Natural killer cell treated with Interleukin-12 subunit alpha and Interleukin-12 subunit beta and Interleukin-15 and Interleukin-18, amount 100 ng/mL, for 72 hours (primary cell): ENCODE measurements at regions not wholly inside any gene's neighbourhood (a gene's known extent, or its start where the extent isn't known, plus 50 kb on each side); places are given as distances from the start of the nearest gene placed in this dataset.
"Not testable (repeated sequence)": the region's sequence is repeated elsewhere in the genome, so short reads cannot be mapped to it uniquely, and the experiment has no call there.

Experiments used
- ATAC-seq, 2 donors: fragments of 150-1000 bp; cut with Tn5 transposase in 1 of 2; sonication (Bioruptor Pico), chemical (Tn5 transposase) in 1 of 2; 2 replicates each; pipeline ENCODE4 v1.10.0; 2021
- DNase-seq: peaks from one replicate; pipeline ENCODE4 v3.0.0; 2022; ENCODE audit warnings: low spot score
- H3K27ac Mint-ChIP-seq, 2 donors: 1 replicate in 1 of 2; 2 replicates in 1 of 2; pipeline ENCODE4 v1.8.0; 2022; ENCODE audit warnings: mixed read lengths in 2 of 2, mild to moderate bottlenecking in 1 of 2, moderate library complexity in 1 of 2
- H3K27me3 Mint-ChIP-seq, 2 donors: 1 replicate in 1 of 2; 2 replicates in 1 of 2; pipeline ENCODE4 v1.8.0; 2022; ENCODE audit warnings: mixed read lengths in 2 of 2
- H3K36me3 Mint-ChIP-seq: one replicate; pipeline ENCODE4 v1.8.0; 2022; ENCODE audit warnings: mixed read lengths
- H3K4me1 Mint-ChIP-seq, 2 donors: 1 replicate in 1 of 2; 2 replicates in 1 of 2; pipeline ENCODE4 v1.8.0; 2022; ENCODE audit warnings: low read depth in 2 of 2, mixed read lengths in 2 of 2, mild to moderate bottlenecking in 1 of 2
- H3K4me3 Mint-ChIP-seq: one replicate; pipeline ENCODE4 v1.8.0; 2022; ENCODE audit warnings: mixed read lengths
- H3K9me3 Mint-ChIP-seq: 2 replicates; pipeline ENCODE4 v1.8.0; 2022; ENCODE audit warnings: mixed read lengths

GRCh38 chr6:66232890-66233289 lies 525.9 kb upstream of the EYS start:
- H3K9me3 Mint-ChIP-seq: peaks cover 9% of the 10 kb centered on the region
- H3K27ac Mint-ChIP-seq: no peak overlapping the region
- H3K4me3 Mint-ChIP-seq: no peak overlapping the region
- ATAC-seq (no peak), DNase-seq (no peak)
- H3K27me3 Mint-ChIP-seq: no peaks in the 10 kb centered on the region
- H3K4me1 Mint-ChIP-seq: no peaks in the 10 kb centered on the region
- H3K36me3 Mint-ChIP-seq: no peaks in the 10 kb centered on the region

DNA sequence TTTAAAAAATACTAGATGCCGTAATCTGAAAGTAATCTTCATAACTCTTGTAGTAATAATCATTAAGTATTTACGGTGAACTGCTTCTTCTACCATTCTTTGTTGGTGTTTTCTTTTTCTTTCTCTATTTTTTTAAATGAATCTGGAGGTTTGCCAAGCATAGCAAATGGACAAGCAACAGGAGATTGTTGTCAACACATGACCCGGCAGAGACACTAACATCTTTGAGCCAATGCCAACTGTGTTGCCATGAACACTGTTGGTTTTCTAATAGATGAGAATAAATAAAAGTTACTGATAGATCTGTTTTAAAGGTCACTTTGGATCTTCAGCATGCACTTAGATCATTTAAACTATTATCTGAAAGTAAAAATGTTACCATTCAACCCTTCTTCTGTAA lies 523.6 kb upstream of the EYS start:
- Mint-ChIP-seq H3K9me3 (peaks cover 9% of the 10 kb centered on the region), H3K4me3 (no peak overlapping the region), H3K4me1 (no peaks in the 10 kb centered on the region), H3K27ac (no peak overlapping the region), H3K36me3 (no peaks in the 10 kb centered on the region), H3K27me3 (no peaks in the 10 kb centered on the region)
- ATAC-seq (no peak), DNase-seq (no peak)

GRCh38 chr6:66226109-66226508 lies 519.1 kb upstream of the EYS start:
- Mint-ChIP-seq H3K4me3 (no peak overlapping the region), H3K27ac (no peak overlapping the region), H3K36me3 (no peaks in the 10 kb centered on the region), H3K9me3 (peaks cover 3% of the 10 kb centered on the region), H3K27me3 (no peaks in the 10 kb centered on the region), H3K4me1 (no peaks in the 10 kb centered on the region)
- ATAC-seq (no peak), DNase-seq (no peak)

GRCh38 chr6:66210964-66211363 lies 503.9 kb upstream of the EYS start:
- DNase-seq: no peak
- no peak for ATAC-seq
- H3K9me3 Mint-ChIP-seq: peaks cover 7% of the 10 kb centered on the region
- no peaks in the 10 kb centered on the region for H3K27me3 Mint-ChIP-seq
- H3K27ac Mint-ChIP-seq: no peak overlapping the region
- H3K4me3 Mint-ChIP-seq: no peak overlapping the region
- H3K36me3 Mint-ChIP-seq: peaks cover 6% of the 10 kb centered on the region
- H3K4me1 Mint-ChIP-seq: no peaks in the 10 kb centered on the region

- ATAC-seq: no peak
- no peaks in the 10 kb centered on the region for H3K9me3 Mint-ChIP-seq
Measured at GRCh38 chr6:66200390-66200789, 493.4 kb upstream of the EYS start.

DNA sequence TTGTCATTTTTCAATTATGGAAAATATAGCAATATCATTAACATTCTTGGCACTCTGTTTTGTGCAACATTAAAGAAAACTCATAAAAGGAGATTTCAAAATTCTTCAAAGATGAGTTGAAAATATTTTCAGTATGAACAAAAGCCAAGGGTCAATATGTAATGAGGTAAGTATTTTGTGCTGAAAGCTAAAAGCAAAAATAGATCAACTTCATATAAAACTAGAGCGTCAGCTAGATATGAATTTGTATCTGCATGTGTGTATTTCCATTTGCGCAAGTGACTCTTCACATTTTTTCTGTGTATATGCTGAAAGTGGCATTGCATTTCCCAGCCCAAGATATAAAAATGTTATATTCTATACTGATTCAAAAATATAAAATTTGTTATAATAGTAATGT lies 492.1 kb upstream of the EYS start:
- DNase-seq (no peak), ATAC-seq (no peak)
- no peaks in the 10 kb centered on the region for H3K27me3 Mint-ChIP-seq
- H3K36me3 Mint-ChIP-seq: no peaks in the 10 kb centered on the region
- H3K4me1 Mint-ChIP-seq: no peaks in the 10 kb centered on the region
- H3K4me3 Mint-ChIP-seq: no peak overlapping the region
- H3K27ac Mint-ChIP-seq: no peak overlapping the region
- no peaks in the 10 kb centered on the region for H3K9me3 Mint-ChIP-seq

More at GRCh38 chr6:66200390-66200789, 493.4 kb upstream of the EYS start:
- DNase-seq: no peak
- Mint-ChIP-seq H3K36me3 (no peaks in the 10 kb centered on the region), H3K4me3 (no peak overlapping the region), H3K27ac (no peak overlapping the region), H3K4me1 (no peaks in the 10 kb centered on the region), H3K27me3 (no peaks in the 10 kb centered on the region)

GRCh38 chr6:66198062-66198624 lies 491.1 kb upstream of the EYS start:
- Mint-ChIP-seq H3K36me3 (no peaks in the 10 kb centered on the region), H3K4me1 (no peaks in the 10 kb centered on the region), H3K27ac (no peak overlapping the region), H3K4me3 (no peak overlapping the region), H3K9me3 (no peaks in the 10 kb centered on the region), H3K27me3 (no peaks in the 10 kb centered on the region)
- no peak for DNase-seq
- no peak for ATAC-seq

DNA sequence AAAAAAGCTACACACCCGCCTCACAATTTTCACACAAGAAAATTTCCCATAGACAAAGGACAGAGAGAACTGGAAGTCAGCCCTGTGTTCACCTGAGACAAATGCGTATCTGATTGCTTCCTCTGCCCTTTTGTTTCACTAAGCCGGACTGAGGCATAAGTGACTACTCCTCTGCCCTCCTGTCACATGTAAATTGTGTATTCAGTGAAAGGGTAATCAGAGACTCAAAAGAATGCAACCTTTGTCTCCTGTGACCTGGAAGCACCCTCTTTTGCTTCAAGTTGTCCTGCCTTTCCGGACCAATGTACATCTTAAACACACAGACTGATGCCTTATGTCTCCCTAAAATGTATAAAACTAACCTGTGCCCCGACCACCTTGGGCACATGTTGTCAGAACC lies 483.8 kb upstream of the EYS start:
- Mint-ChIP-seq H3K9me3 (peaks cover 2% of the 10 kb centered on the region), H3K36me3 (no peaks in the 10 kb centered on the region)

GRCh38 chr6:66189915-66190314 lies 482.9 kb upstream of the EYS start:
- no peaks in the 10 kb centered on the region for H3K36me3 Mint-ChIP-seq
- no peak overlapping the region for H3K27ac Mint-ChIP-seq
- peaks cover 6% of the 10 kb centered on the region for H3K9me3 Mint-ChIP-seq
- DNase-seq (no peak), ATAC-seq (no peak)
- no peaks in the 10 kb centered on the region for H3K4me1 Mint-ChIP-seq
- H3K27me3 Mint-ChIP-seq: no peaks in the 10 kb centered on the region
- H3K4me3 Mint-ChIP-seq: no peak overlapping the region

More for the DNA sequence above, 483.8 kb upstream of the EYS start:
- no peak for DNase-seq
- Mint-ChIP-seq H3K4me3 (no peak overlapping the region), H3K27ac (no peak overlapping the region), H3K4me1 (no peaks in the 10 kb centered on the region), H3K27me3 (no peaks in the 10 kb centered on the region)
- ATAC-seq: no peak

DNA sequence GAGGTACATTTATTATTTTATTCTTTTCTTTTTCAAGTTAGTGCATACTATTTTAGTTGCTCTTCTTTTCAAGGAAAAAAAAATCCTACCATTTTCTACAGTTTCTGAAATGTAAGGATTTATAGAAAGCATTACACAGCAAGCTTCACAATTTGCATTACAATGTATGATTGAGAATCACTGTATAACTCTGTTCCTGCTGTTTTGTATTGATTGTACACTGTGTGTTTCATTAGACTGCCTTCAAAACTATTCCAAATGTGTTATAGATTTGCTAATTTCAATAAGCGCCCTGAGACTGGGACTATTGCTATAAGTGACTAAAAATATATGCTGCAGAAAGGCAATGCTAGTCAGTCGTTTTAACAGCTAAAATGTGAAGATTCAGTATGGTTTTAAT lies 479.7 kb upstream of the EYS start:
- no peak for DNase-seq
- Mint-ChIP-seq H3K9me3 (peaks cover 6% of the 10 kb centered on the region), H3K4me1 (no peaks in the 10 kb centered on the region), H3K27ac (no peak overlapping the region), H3K27me3 (no peaks in the 10 kb centered on the region), H3K4me3 (no peak overlapping the region), H3K36me3 (no peaks in the 10 kb centered on the region)
- no peak for ATAC-seq

DNA sequence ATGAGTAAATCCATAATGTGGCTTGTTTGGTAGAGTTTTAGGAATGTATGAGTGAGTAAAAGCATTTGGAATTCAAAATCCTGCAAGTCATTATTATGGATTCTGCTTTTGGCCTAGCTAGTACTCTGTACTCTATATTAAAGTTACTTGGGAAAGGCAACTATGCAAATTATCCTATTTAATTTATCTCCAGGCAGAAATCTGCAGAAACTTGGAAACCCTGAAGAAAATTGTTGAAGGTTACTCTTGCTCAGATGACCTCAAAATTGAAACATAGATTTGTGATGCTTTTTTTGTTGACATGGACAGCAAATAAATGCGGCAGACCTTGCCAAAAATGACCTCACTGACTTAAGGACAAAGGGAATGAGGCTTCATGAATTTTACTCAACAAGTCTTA lies 477.1 kb upstream of the EYS start:
- no peaks in the 10 kb centered on the region for H3K27me3 Mint-ChIP-seq
- DNase-seq (no peak), ATAC-seq (no peak)
- no peaks in the 10 kb centered on the region for H3K4me1 Mint-ChIP-seq
- no peak overlapping the region for H3K4me3 Mint-ChIP-seq
- H3K27ac Mint-ChIP-seq: no peak overlapping the region
- H3K36me3 Mint-ChIP-seq: peaks cover 4% of the 10 kb centered on the region
- peaks cover 10% of the 10 kb centered on the region for H3K9me3 Mint-ChIP-seq

DNA sequence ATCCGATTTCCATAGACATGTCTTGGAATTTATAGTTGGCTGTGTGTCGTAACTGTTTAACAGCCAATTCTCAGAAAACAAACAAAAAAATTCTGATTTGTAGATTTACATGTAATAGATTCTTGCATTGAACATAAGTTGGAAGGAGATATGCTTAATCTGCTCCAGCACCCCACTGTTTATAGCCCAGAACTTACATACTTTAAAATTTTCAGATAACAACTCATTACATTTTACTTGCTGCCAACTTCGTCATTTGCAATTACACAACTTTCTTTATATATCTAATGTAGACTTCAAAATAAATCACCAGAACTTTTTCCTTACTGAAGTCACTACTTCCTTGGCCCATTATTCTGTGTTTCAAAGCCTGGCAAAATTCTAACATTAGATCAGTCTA lies 472.3 kb upstream of the EYS start:
- Mint-ChIP-seq H3K27me3 (no peaks in the 10 kb centered on the region), H3K4me1 (no peaks in the 10 kb centered on the region), H3K9me3 (peaks cover 12% of the 10 kb centered on the region), H3K36me3 (peaks cover 4% of the 10 kb centered on the region), H3K27ac (no peak overlapping the region), H3K4me3 (no peak overlapping the region)
- DNase-seq (no peak), ATAC-seq (no peak)

DNA sequence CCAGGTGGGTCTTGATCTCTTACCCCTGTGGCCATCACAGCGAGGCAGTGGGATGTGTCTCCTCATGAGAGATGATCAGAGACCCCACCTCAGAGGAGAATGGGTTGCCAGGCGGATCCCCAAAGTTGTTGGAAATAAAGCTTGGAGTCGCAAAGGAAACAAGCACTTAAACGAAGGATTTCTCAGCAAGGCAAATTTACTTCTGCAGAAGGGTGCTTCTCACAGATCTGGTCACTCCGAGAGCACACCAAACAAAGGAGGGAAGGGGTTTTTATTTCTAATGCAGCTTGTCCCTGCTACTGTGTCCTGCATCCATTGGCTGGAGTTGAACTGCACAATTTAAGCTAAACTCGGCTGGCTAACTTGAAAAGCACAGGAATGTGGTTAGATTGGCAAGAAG lies 466.6 kb upstream of the EYS start:
- no peak overlapping the region for H3K27ac Mint-ChIP-seq
- H3K36me3 Mint-ChIP-seq: peaks cover 7% of the 10 kb centered on the region
- H3K27me3 Mint-ChIP-seq: no peaks in the 10 kb centered on the region
- H3K4me1 Mint-ChIP-seq: no peaks in the 10 kb centered on the region
- no peak overlapping the region for H3K4me3 Mint-ChIP-seq
- peaks cover 12% of the 10 kb centered on the region for H3K9me3 Mint-ChIP-seq
- DNase-seq (no peak), ATAC-seq (no peak)

- not testable (repeated sequence) for H3K4me1 Mint-ChIP-seq, H3K27ac Mint-ChIP-seq, DNase-seq, H3K27me3 Mint-ChIP-seq, H3K4me3 Mint-ChIP-seq, ATAC-seq
- H3K36me3 Mint-ChIP-seq: peaks cover 43% of the 10 kb centered on the region
- H3K9me3 Mint-ChIP-seq: peaks cover 44% of the 10 kb centered on the region
Measured at GRCh38 chr6:66166713-66167112, 459.7 kb upstream of the EYS start.

- no peaks in the 10 kb centered on the region for H3K4me1 Mint-ChIP-seq
- no peaks in the 10 kb centered on the region for H3K27me3 Mint-ChIP-seq
- H3K27ac Mint-ChIP-seq: no peak overlapping the region
- H3K36me3 Mint-ChIP-seq: peaks cover 38% of the 10 kb centered on the region
- ATAC-seq (no peak), DNase-seq (no peak)
- H3K9me3 Mint-ChIP-seq: peaks cover 35% of the 10 kb centered on the region
- no peak overlapping the region for H3K4me3 Mint-ChIP-seq
Measured at GRCh38 chr6:66161546-66162108, 454.6 kb upstream of the EYS start.
